ENCODE measurements at regions not wholly inside any gene's neighbourhood (a gene's known extent, or its start where the extent isn't known, plus 50 kb on each side); places are given as distances from the start of the nearest gene placed in this dataset.
A peak's percentile ranks its signal among the peaks of the same experiment; 100 is the strongest.

DNA sequence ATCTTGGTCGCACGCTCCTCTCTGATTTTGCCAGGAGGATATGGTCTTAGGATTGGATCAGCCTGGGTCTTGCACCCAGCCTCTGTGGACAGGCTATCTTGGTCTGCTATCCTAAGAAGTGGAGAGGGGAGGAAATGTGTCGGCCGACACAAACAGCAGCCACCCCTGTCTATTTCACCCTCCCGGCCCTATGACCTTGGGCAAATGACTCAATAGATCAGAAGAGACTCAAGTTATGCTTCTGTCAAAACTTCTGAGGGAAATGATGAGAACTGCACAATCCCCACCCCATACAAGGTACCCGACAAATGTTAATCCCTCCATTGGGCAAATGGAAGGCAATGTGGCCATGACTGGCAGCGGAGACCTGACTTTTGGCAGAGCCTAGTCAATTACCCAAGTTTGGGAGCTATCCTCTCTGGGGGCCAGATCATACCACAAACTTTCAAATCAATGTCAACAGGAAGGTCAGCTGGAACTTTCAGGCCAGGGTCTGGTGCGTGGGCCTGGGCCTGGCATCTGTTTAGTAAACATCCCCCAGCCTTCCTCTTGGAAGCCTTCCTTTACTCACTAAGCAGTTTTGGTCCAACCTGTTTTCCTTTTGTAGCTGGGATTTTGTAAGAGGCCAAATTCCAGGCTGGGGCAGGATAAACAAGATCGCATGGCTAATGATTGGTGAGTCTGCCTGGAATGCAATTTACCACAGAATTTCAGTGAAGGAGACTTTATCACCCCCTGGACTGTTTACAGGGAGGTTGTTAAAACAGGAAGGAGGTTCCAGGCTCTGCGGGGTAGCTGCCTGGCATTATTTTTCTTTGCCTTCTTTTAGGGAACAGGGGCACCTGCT is 64.2 kb upstream of the CPEB4 start:
- TF ChIP-seq CTCF (IDR thresholded peaks at IDR 0.05; ENCODE audit: control extremely low read depth, extremely low read depth): no peak
- no peak overlapping the region for H3K4me3 ChIP-seq
- no peaks in the 10 kb centered on the region for H3K36me3 ChIP-seq (ENCODE audit: control insufficient read depth in 4 of 4, insufficient read depth in 4 of 4, low read length in 4 of 4)
- peak overlapping the region in 1 of 2 donors; percentile 66 for H3K27ac ChIP-seq (ENCODE audit: low read depth in 1 of 2, low read length in 1 of 2)
- ATAC-seq (ENCODE audit: insufficient read depth, low FRiP score) (no peak), DNase-seq (peak; percentile 32 to 76 (median 58))
- H3K9me3 ChIP-seq (ENCODE audit: control insufficient read depth in 4 of 4, insufficient read depth in 3 of 4, low read length in 3 of 4): peaks cover 0 to 4% (median under 1%) of the 10 kb centered on the region in 4 donors
- 68 to 83% methylated on average over 10 of the region's 10 CpGs for WGBS, 2 donors
- peaks cover 0 to 7% (median 4%) of the 10 kb centered on the region in 5 donors for H3K4me1 ChIP-seq (ENCODE audit: control insufficient read depth in 5 of 5, insufficient read depth in 5 of 5, low read length in 5 of 5)
- H3K9ac ChIP-seq (ENCODE audit: insufficient read depth in 1 of 2, low read length in 2 of 2): no peak overlapping the region
- H3K27me3 ChIP-seq (ENCODE audit: control insufficient read depth in 3 of 3, insufficient read depth in 3 of 3, low read length in 2 of 3): no peaks in the 10 kb centered on the region

DNA sequence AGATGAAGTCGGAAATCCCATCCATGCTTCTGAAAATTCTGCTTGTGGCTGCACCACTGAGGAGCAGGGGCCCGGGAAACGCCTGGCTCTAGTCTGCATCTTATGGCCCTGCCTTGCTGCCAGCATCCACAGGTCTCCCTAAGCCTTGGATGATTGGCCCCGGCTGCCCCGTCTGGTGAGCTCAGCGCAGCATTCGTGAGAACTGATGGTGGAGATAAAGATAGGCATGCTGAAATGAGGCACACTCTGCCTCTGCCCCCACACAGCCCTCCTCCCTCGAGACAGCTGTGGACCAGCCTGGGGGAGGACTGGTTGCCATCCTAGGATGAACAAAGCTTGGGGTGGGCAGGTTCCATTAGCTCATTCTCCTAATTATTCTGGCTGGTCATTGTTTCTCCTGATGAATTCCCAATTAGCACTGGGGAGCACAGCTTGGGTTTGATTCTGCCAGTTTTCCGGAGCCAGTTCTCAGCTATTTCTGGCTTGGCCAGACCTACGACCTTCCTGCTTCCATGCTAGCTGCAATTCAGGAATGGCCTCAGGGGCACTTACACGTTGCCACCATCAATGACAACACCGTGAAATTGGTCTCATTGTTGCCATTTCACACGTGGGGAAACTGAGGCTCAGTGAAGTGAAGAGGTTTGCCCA is 62.8 kb upstream of the CPEB4 start:
- H3K4me3 ChIP-seq: no peak overlapping the region
- peaks cover 0 to 7% (median 4%) of the 10 kb centered on the region in 5 donors for H3K4me1 ChIP-seq (ENCODE audit: control insufficient read depth in 5 of 5, insufficient read depth in 5 of 5, low read length in 5 of 5)
- H3K9ac ChIP-seq (ENCODE audit: insufficient read depth in 1 of 2, low read length in 2 of 2): no peak overlapping the region
- H3K36me3 ChIP-seq (ENCODE audit: control insufficient read depth in 4 of 4, insufficient read depth in 4 of 4, low read length in 4 of 4): no peaks in the 10 kb centered on the region
- ATAC-seq (ENCODE audit: insufficient read depth, low FRiP score) (no peak), DNase-seq (no peak)
- H3K27me3 ChIP-seq (ENCODE audit: control insufficient read depth in 3 of 3, insufficient read depth in 3 of 3, low read length in 2 of 3): no peaks in the 10 kb centered on the region
- H3K9me3 ChIP-seq (ENCODE audit: control insufficient read depth in 4 of 4, insufficient read depth in 3 of 4, low read length in 3 of 4): peaks cover 0 to 2% (median 0%) of the 10 kb centered on the region in 4 donors
- 89 to 94% methylated on average over 13 of the region's 13 CpGs for WGBS, 2 donors
- peak overlapping the region in 1 of 2 donors; percentile 1 for H3K27ac ChIP-seq (ENCODE audit: low read depth in 1 of 2, low read length in 1 of 2)
- no peak for TF ChIP-seq CTCF (IDR thresholded peaks at IDR 0.05; ENCODE audit: control extremely low read depth, extremely low read depth)

- WGBS, 2 donors: 91 to 96% methylated on average over 6 of the region's 6 CpGs
- no peaks in the 10 kb centered on the region for H3K36me3 ChIP-seq (ENCODE audit: control insufficient read depth in 4 of 4, insufficient read depth in 4 of 4, low read length in 4 of 4)
- H3K4me1 ChIP-seq (ENCODE audit: control insufficient read depth in 5 of 5, insufficient read depth in 5 of 5, low read length in 5 of 5): peaks cover 0 to 7% (median 4%) of the 10 kb centered on the region in 5 donors
- H3K27ac ChIP-seq (ENCODE audit: low read depth in 1 of 2, low read length in 1 of 2): no peak overlapping the region
- H3K9me3 ChIP-seq (ENCODE audit: control insufficient read depth in 4 of 4, insufficient read depth in 3 of 4, low read length in 3 of 4): peaks cover 0 to 2% (median 0%) of the 10 kb centered on the region in 4 donors
- no peak for TF ChIP-seq CTCF (IDR thresholded peaks at IDR 0.05; ENCODE audit: control extremely low read depth, extremely low read depth)
- no peak for DNase-seq
- no peaks in the 10 kb centered on the region for H3K27me3 ChIP-seq (ENCODE audit: control insufficient read depth in 3 of 3, insufficient read depth in 3 of 3, low read length in 2 of 3)
- H3K9ac ChIP-seq (ENCODE audit: insufficient read depth in 1 of 2, low read length in 2 of 2): no peak overlapping the region
- ATAC-seq (ENCODE audit: insufficient read depth, low FRiP score): no peak
- no peak overlapping the region for H3K4me3 ChIP-seq
Measured at GRCh38 chr5:173826086-173826427, 62.1 kb upstream of the CPEB4 start.

Data from lung (tissue), 11 donors.